ENCODE measurements at regions not wholly inside any gene's neighbourhood (a gene's known extent, or its start where the extent isn't known, plus 50 kb on each side); places are given as distances from the start of the nearest gene placed in this dataset.
"Not testable (repeated sequence)": the region's sequence is repeated elsewhere in the genome, so short reads cannot be mapped to it uniquely, and the experiment has no call there.

DNA sequence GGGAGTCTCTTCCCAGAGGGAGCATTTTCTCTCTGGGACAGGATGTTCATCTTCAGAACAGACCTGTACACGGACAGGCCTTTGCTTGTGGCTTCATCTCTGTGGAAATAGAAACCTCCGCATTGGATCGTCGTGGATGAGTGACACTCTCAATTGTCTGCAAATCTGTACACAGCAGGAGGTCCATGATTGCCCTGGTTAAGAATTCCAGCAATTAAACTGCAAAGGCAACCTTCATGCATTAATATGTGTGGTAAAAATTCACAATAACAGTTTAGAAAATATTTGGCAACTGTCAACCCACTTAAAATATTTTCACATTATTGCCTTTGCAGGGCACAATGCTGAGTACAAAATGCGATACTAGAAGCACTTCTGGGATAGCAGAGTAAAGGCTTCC, 149.8 kb upstream of the SFSWAP start:
- Histone ChIP-seq H2AK5ac (ENCODE audit: low read length) (no peak overlapping the region), H2BK5ac (ENCODE audit: low read depth, low read length, poor library complexity) (no peak overlapping the region), H3K9me3 (ENCODE audit: insufficient read depth, low read depth, low read length) (peaks cover 5% of the 10 kb centered on the region), H3K27me3 (ENCODE audit: insufficient read depth, low read length) (no peaks in the 10 kb centered on the region), H3K27ac (ENCODE audit: low read depth, low read length) (no peak overlapping the region), H3K4me2 (ENCODE audit: low read length) (no peak overlapping the region), H4K8ac (ENCODE audit: low read depth, low read length) (no peak overlapping the region), H3K79me2 (ENCODE audit: control insufficient read depth, insufficient read depth, low read length, poor library complexity) (no peaks in the 10 kb centered on the region), H2BK120ac (ENCODE audit: insufficient read depth, low read length, poor library complexity) (no peak overlapping the region), H2BK12ac (ENCODE audit: low read length) (no peak overlapping the region), H3K14ac (ENCODE audit: low read length) (no peak overlapping the region), H4K12ac (ENCODE audit: low read depth, low read length) (no peak overlapping the region), H3K79me1 (ENCODE audit: low read length) (no peaks in the 10 kb centered on the region), H3K9ac (ENCODE audit: low read length) (no peak overlapping the region), H3K36me3 (ENCODE audit: control insufficient read depth in 1 of 2, insufficient read depth in 2 of 2, low read length in 2 of 2) (no peaks in the 10 kb centered on the region), H2AFZ (ENCODE audit: insufficient read depth, low read length, poor library complexity) (no peak overlapping the region), H3K4me3 (ENCODE audit: low read depth, low read length) (no peak overlapping the region), H4K91ac (ENCODE audit: low read depth, low read length) (no peak overlapping the region), H3K18ac (ENCODE audit: low read length) (no peak overlapping the region), H3K23ac (ENCODE audit: low read length) (no peak overlapping the region), H3K4me1 (ENCODE audit: control insufficient read depth in 1 of 2, insufficient read depth in 2 of 2, low read length in 2 of 2) (no peaks in the 10 kb centered on the region), H3K4ac (ENCODE audit: low read depth, low read length) (no peak overlapping the region)
- no peak for DNase-seq
- WGBS (ENCODE audit: extremely low coverage, insufficient coverage, insufficient read length): no CpG with 5 or more reads among the region's 5 CpGs

DNA sequence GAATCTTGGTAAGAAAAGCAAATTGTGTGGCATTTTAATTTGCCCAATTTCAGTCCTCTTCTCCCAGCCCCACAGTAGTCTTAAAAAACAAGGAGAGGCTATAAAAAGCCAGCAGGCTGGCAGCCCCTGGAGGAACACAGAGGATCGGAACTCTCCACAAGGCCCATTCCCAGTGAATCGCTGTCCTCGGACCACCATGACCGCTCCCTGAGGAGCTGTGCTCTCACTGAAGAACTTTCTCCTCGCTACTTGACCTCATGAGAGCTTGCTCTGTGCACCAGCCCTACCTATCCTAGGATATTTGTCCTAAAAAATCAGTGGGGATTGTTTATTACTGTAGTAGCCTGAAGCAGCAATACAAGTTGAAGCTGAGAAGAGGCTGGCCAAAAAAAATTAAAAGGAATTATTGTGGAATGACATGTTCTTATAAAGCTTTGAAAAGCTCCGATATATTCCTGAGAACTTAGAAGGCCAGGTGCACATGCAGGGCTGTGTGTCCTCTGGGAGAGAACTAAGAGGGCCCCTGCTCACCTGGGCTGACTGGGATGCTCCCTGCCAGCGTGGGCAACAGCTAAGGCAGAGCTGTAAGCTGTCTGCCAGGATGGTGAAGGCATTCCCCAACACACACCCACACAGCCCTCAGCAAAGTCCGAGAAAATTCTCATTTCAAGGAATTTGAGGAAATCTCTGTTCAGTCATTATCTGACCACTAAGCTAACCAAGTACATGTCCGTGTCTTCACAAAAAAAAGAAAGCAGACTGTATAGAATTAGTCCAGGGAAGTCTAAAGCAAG, 148.8 kb upstream of the SFSWAP start:
- no peak for DNase-seq
- Histone ChIP-seq H3K79me2 (ENCODE audit: control insufficient read depth, insufficient read depth, low read length, poor library complexity) (no peaks in the 10 kb centered on the region), H3K4me1 (ENCODE audit: control insufficient read depth in 1 of 2, insufficient read depth in 2 of 2, low read length in 2 of 2) (no peaks in the 10 kb centered on the region), H3K18ac (ENCODE audit: low read length) (no peak overlapping the region), H2BK5ac (ENCODE audit: low read depth, low read length, poor library complexity) (no peak overlapping the region), H3K36me3 (ENCODE audit: control insufficient read depth in 1 of 2, insufficient read depth in 2 of 2, low read length in 2 of 2) (no peaks in the 10 kb centered on the region), H2BK120ac (ENCODE audit: insufficient read depth, low read length, poor library complexity) (no peak overlapping the region), H3K9me3 (ENCODE audit: insufficient read depth, low read depth, low read length) (peaks cover 5% of the 10 kb centered on the region), H3K14ac (ENCODE audit: low read length) (no peak overlapping the region), H3K23ac (ENCODE audit: low read length) (no peak overlapping the region), H3K9ac (ENCODE audit: low read length) (no peak overlapping the region), H4K8ac (ENCODE audit: low read depth, low read length) (no peak overlapping the region), H2BK12ac (ENCODE audit: low read length) (no peak overlapping the region), H2AK5ac (ENCODE audit: low read length) (no peak overlapping the region), H3K4me3 (ENCODE audit: low read depth, low read length) (no peak overlapping the region), H3K79me1 (ENCODE audit: low read length) (no peaks in the 10 kb centered on the region), H3K4me2 (ENCODE audit: low read length) (no peak overlapping the region), H4K91ac (ENCODE audit: low read depth, low read length) (no peak overlapping the region), H2AFZ (ENCODE audit: insufficient read depth, low read length, poor library complexity) (no peak overlapping the region), H4K12ac (ENCODE audit: low read depth, low read length) (no peak overlapping the region), H3K27ac (ENCODE audit: low read depth, low read length) (no peak overlapping the region), H3K27me3 (ENCODE audit: insufficient read depth, low read length) (no peaks in the 10 kb centered on the region), H3K4ac (ENCODE audit: low read depth, low read length) (no peak overlapping the region)
- no CpG with 5 or more reads among the region's 9 CpGs for WGBS (ENCODE audit: extremely low coverage, insufficient coverage, insufficient read length)

DNA sequence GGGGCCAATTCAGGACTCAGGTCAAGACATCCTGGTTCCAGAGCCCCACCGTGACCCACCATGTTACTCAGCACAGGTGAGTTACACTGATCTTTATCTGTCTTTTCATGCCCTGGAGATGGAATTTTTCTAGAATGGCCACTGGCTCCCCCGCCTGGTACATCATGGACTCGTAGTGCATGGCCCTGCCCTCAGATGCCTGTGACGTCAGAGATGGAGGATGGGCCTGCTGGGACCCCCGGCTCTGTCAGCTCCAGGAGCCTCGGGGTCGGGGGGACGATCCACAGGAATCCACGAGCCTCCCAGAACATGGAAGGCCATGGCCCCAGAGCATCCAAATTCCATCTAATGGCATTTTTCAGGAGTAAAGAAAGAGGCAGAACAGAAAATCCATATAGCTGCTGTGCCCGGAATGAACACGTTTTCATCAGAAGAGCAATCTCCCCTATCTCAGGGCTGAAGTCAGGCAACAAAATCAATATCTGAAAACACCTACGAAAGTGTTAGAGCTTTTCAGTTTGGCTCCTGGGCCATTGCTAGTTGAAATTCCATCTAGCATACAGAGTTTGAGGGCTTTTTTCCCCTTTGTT, 146.7 kb upstream of the SFSWAP start:
- not testable (repeated sequence) for H3K9me3 ChIP-seq (ENCODE audit: insufficient read depth, low read depth, low read length); H3K4me1 ChIP-seq (ENCODE audit: control insufficient read depth in 1 of 2, insufficient read depth in 2 of 2, low read length in 2 of 2); DNase-seq; H3K27ac ChIP-seq (ENCODE audit: low read depth, low read length); H2BK12ac ChIP-seq (ENCODE audit: low read length); H4K91ac ChIP-seq (ENCODE audit: low read depth, low read length); H3K27me3 ChIP-seq (ENCODE audit: insufficient read depth, low read length); H3K4ac ChIP-seq (ENCODE audit: low read depth, low read length); H2AFZ ChIP-seq (ENCODE audit: insufficient read depth, low read length, poor library complexity); H2BK5ac ChIP-seq (ENCODE audit: low read depth, low read length, poor library complexity); H3K18ac ChIP-seq (ENCODE audit: low read length); H3K79me1 ChIP-seq (ENCODE audit: low read length); H3K79me2 ChIP-seq (ENCODE audit: control insufficient read depth, insufficient read depth, low read length, poor library complexity); H4K8ac ChIP-seq (ENCODE audit: low read depth, low read length); H2BK120ac ChIP-seq (ENCODE audit: insufficient read depth, low read length, poor library complexity); H3K4me3 ChIP-seq (ENCODE audit: low read depth, low read length); H4K12ac ChIP-seq (ENCODE audit: low read depth, low read length); H3K36me3 ChIP-seq (ENCODE audit: control insufficient read depth in 1 of 2, insufficient read depth in 2 of 2, low read length in 2 of 2); H3K9ac ChIP-seq (ENCODE audit: low read length); H3K14ac ChIP-seq (ENCODE audit: low read length); H3K4me2 ChIP-seq (ENCODE audit: low read length); H2AK5ac ChIP-seq (ENCODE audit: low read length); H3K23ac ChIP-seq (ENCODE audit: low read length)
- WGBS (ENCODE audit: extremely low coverage, insufficient coverage, insufficient read length): no CpG with 5 or more reads among the region's 12 CpGs

DNA sequence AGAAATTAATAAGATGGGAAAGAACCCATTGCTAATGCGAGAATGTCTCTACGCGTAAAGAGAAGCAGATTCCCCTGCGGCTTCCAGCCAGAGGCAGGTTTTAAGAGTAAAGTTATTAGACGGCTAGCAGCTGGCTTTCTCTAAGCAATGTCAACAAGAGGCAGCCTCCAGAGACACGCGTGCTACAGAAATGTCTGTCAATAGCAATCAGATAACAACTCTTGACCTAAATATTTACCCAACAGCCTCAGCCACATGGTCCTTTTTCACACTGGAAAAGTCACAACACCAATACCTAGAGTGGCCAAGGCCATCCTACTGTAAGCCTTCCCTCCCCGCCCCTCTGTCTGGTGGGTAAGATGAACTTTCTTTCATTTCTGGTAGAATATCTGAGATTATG, 146.0 kb upstream of the SFSWAP start:
- no peak overlapping the region for H2BK120ac ChIP-seq (ENCODE audit: insufficient read depth, low read length, poor library complexity)
- H2AK5ac ChIP-seq (ENCODE audit: low read length): no peak overlapping the region
- no peak overlapping the region for H3K4me3 ChIP-seq (ENCODE audit: low read depth, low read length)
- H2AFZ ChIP-seq (ENCODE audit: insufficient read depth, low read length, poor library complexity): no peak overlapping the region
- no CpG with 5 or more reads among the region's 8 CpGs for WGBS (ENCODE audit: extremely low coverage, insufficient coverage, insufficient read length)
- no peaks in the 10 kb centered on the region for H3K79me2 ChIP-seq (ENCODE audit: control insufficient read depth, insufficient read depth, low read length, poor library complexity)
- H3K27me3 ChIP-seq (ENCODE audit: insufficient read depth, low read length): no peaks in the 10 kb centered on the region
- no peak overlapping the region for H3K9ac ChIP-seq (ENCODE audit: low read length)
- no peak overlapping the region for H3K27ac ChIP-seq (ENCODE audit: low read depth, low read length)
- no peak overlapping the region for H4K91ac ChIP-seq (ENCODE audit: low read depth, low read length)
- H4K8ac ChIP-seq (ENCODE audit: low read depth, low read length): no peak overlapping the region
- no peaks in the 10 kb centered on the region for H3K4me1 ChIP-seq (ENCODE audit: control insufficient read depth in 1 of 2, insufficient read depth in 2 of 2, low read length in 2 of 2)
- H3K4me2 ChIP-seq (ENCODE audit: low read length): no peak overlapping the region
- peaks cover 2% of the 10 kb centered on the region for H3K9me3 ChIP-seq (ENCODE audit: insufficient read depth, low read depth, low read length)
- H3K23ac ChIP-seq (ENCODE audit: low read length): no peak overlapping the region
- no peaks in the 10 kb centered on the region for H3K36me3 ChIP-seq (ENCODE audit: control insufficient read depth in 1 of 2, insufficient read depth in 2 of 2, low read length in 2 of 2)
- no peaks in the 10 kb centered on the region for H3K79me1 ChIP-seq (ENCODE audit: low read length)
- DNase-seq: no peak
- H3K4ac ChIP-seq (ENCODE audit: low read depth, low read length): no peak overlapping the region
- no peak overlapping the region for H2BK12ac ChIP-seq (ENCODE audit: low read length)
- no peak overlapping the region for H2BK5ac ChIP-seq (ENCODE audit: low read depth, low read length, poor library complexity)
- H3K18ac ChIP-seq (ENCODE audit: low read length): no peak overlapping the region
- no peak overlapping the region for H4K12ac ChIP-seq (ENCODE audit: low read depth, low read length)
- no peak overlapping the region for H3K14ac ChIP-seq (ENCODE audit: low read length)

Measured in trophoblast cell (in vitro differentiated cells and primary cell).